ENCODE measurements at regions not wholly inside any gene's neighbourhood (a gene's known extent, or its start where the extent isn't known, plus 50 kb on each side); places are given as distances from the start of the nearest gene placed in this dataset.
"Not testable (repeated sequence)": the region's sequence is repeated elsewhere in the genome, so short reads cannot be mapped to it uniquely, and the experiment has no call there.

- peak; percentile 44 to 52 for DNase-seq
These were observed 83.9 kb downstream of the CXCL12 start for GRCh38 chr10:44300666-44301649.

GRCh38 chr10:44298713-44299112 is 86.2 kb downstream of the CXCL12 start:
- DNase-seq: no peak

GRCh38 chr10:44297963-44298362 is 86.9 kb downstream of the CXCL12 start:
- no peak for DNase-seq

- no peak for DNase-seq
These were observed 89.2 kb downstream of the CXCL12 start for GRCh38 chr10:44295644-44296241.

GRCh38 chr10:44294726-44295412 is 90.0 kb downstream of the CXCL12 start:
- DNase-seq: no peak

GRCh38 chr10:44293842-44294241 is 91.1 kb downstream of the CXCL12 start:
- DNase-seq: no peak

- no peak for DNase-seq
These were observed 91.6 kb downstream of the CXCL12 start for GRCh38 chr10:44293306-44293778.

- no peak for DNase-seq
These were observed 92.4 kb downstream of the CXCL12 start for GRCh38 chr10:44292390-44293002.

- no peak for DNase-seq
These were observed 93.8 kb downstream of the CXCL12 start for GRCh38 chr10:44291091-44291490.

- no peak for DNase-seq
These were observed 95.8 kb downstream of the CXCL12 start for GRCh38 chr10:44289125-44289524.

- no peak for DNase-seq
These were observed 97.5 kb downstream of the CXCL12 start for GRCh38 chr10:44287408-44287807.

- no peak for DNase-seq
These were observed 100.5 kb downstream of the CXCL12 start for GRCh38 chr10:44284198-44285084.

- DNase-seq: no peak
These were observed 102.1 kb downstream of the CXCL12 start for GRCh38 chr10:44282626-44283300.

GRCh38 chr10:44281662-44282061 is 103.2 kb downstream of the CXCL12 start:
- no peak for DNase-seq

- DNase-seq: no peak
These were observed 103.7 kb downstream of the CXCL12 start for GRCh38 chr10:44281089-44281613.

GRCh38 chr10:44280226-44281014 is 104.5 kb downstream of the CXCL12 start:
- no peak for DNase-seq

GRCh38 chr10:44279426-44280126 is 105.3 kb downstream of the CXCL12 start:
- no peak for DNase-seq

GRCh38 chr10:44278837-44279324 is 106.0 kb downstream of the CXCL12 start:
- DNase-seq: no peak

- DNase-seq: not testable (repeated sequence)
These were observed 116.4 kb downstream of the CXCL12 start for GRCh38 chr10:44268435-44268948.
